Adrenal gland (tissue), 5 donors: ENCODE measurements at regions not wholly inside any gene's neighbourhood (a gene's known extent, or its start where the extent isn't known, plus 50 kb on each side); places are given as distances from the start of the nearest gene placed in this dataset.

Experiments used
- CTCF ChIP-seq, 6 experiments: fragments of 450-650 bp in 4 of 6; fragments of 200-600 bp in 2 of 6; sonication (generic) in 1 of 6; IDR thresholded peaks; 1 replicate in 5 of 6; 2 replicates in 1 of 6; pipeline versions ENCODE4 v1.5.1 to v1.8.0; 2016 to 2021; ENCODE audit warnings: antibody characterized with exemption in 6 of 6, mild to moderate bottlenecking in 2 of 6, moderate library complexity in 1 of 6
- POLR2A ChIP-seq, 2 donors: fragments of 450-650 bp; IDR thresholded peaks; one replicate each; pipeline ENCODE4 v1.6.1; 2017; ENCODE audit warnings: antibody characterized with exemption in 2 of 2, mild to moderate bottlenecking in 2 of 2, moderate library complexity in 1 of 2
- donor health status: DM: no; HTN: no; CAD: no.

- TF ChIP-seq CTCF (IDR thresholded peaks at IDR 0.05) = no peak
- TF ChIP-seq POLR2A (IDR thresholded peaks at IDR 0.05) = no peak
Measured at GRCh38 chr1:208852911-208853310, 608.7 kb upstream of the PLXNA2 start.
